Keratinocyte (primary cell): ENCODE measurements at regions not wholly inside any gene's neighbourhood (a gene's known extent, or its start where the extent isn't known, plus 50 kb on each side); places are given as distances from the start of the nearest gene placed in this dataset.

ENCODE experiments used
- DNase-seq: peaks from one replicate; pipeline ENCODE4 v3.0.0-alpha.2; 2011; ENCODE audit warnings: low read depth, missing footprints, low spot score
- FAIRE-seq: peaks from 2 replicates; lab custom pipeline; 2011; peaks lifted over from hg19 to GRCh38; lab: Jason Lieb, UNC
- H2AFZ ChIP-seq: 2 replicates; pipeline ENCODE4 v1.6.0; 2012; ENCODE audit warnings: low read length, control low read depth, inconsistent platforms; ENCODE audit not compliant: control insufficient read depth
- H3K27ac ChIP-seq: 2 replicates; pipeline ENCODE4 v1.5.1; 2011; ENCODE audit warnings: low read length; ENCODE audit not compliant: control insufficient read depth, insufficient read depth
- H3K27me3 ChIP-seq: 3 replicates; pipeline ENCODE4 v1.6.0; 2011; ENCODE audit warnings: low read length; ENCODE audit not compliant: control insufficient read depth, insufficient read depth; ENCODE audit errors: extremely low read depth
- H3K36me3 ChIP-seq, 2 experiments: 2 replicates in 1 of 2; 3 replicates in 1 of 2; pipeline ENCODE4 v1.5.1; 2011; ENCODE audit warnings: low read length in 2 of 2, mild to moderate bottlenecking in 1 of 2; ENCODE audit not compliant: control insufficient read depth in 2 of 2, insufficient read depth in 2 of 2; ENCODE audit errors: extremely low read depth in 1 of 2
- H3K4me1 ChIP-seq: 3 replicates; pipeline ENCODE4 v1.5.1; 2011; ENCODE audit warnings: low read length; ENCODE audit not compliant: control insufficient read depth, insufficient read depth; ENCODE audit errors: extremely low read depth
- H3K4me2 ChIP-seq: 3 replicates; pipeline ENCODE4 v1.6.0; 2011; ENCODE audit warnings: low read depth, low read length; ENCODE audit not compliant: control insufficient read depth, insufficient read depth; ENCODE audit errors: extremely low read depth
- H3K4me3 ChIP-seq, 3 experiments: fragments of 200-600 bp in 1 of 3; sonication (generic) in 1 of 3; 2 replicates in 2 of 3; 3 replicates in 1 of 3; pipeline ENCODE4 v1.5.1; 2011 to 2016; ENCODE audit warnings: low read length in 3 of 3, mild to moderate bottlenecking in 3 of 3, control low read depth in 2 of 3, inconsistent platforms in 1 of 3, low read depth in 1 of 3, mixed read lengths in 1 of 3, mixed run types in 1 of 3, moderate library complexity in 1 of 3; ENCODE audit not compliant: control insufficient read depth in 2 of 3, insufficient read depth in 2 of 3; ENCODE audit errors: extremely low read depth in 1 of 3
- H3K79me2 ChIP-seq: 2 replicates; pipeline ENCODE4 v1.6.0; 2012; ENCODE audit warnings: low read length; ENCODE audit not compliant: control insufficient read depth, insufficient read depth
- H3K9ac ChIP-seq: 3 replicates; pipeline ENCODE4 v1.6.0; 2011; ENCODE audit warnings: low read length; ENCODE audit not compliant: control insufficient read depth, insufficient read depth; ENCODE audit errors: extremely low read depth
- H3K9me1 ChIP-seq: 3 replicates; pipeline ENCODE4 v1.6.0; 2011; ENCODE audit warnings: low read length; ENCODE audit not compliant: control insufficient read depth, insufficient read depth; ENCODE audit errors: extremely low read depth
- H3K9me3 ChIP-seq: 2 replicates; pipeline ENCODE4 v1.5.1; 2012; ENCODE audit warnings: low read depth, low read length; ENCODE audit not compliant: control insufficient read depth
- H4K20me1 ChIP-seq: 3 replicates; pipeline ENCODE4 v1.6.0; 2011; ENCODE audit warnings: low read length; ENCODE audit not compliant: control insufficient read depth, insufficient read depth; ENCODE audit errors: extremely low read depth
- EZH2 ChIP-seq: IDR thresholded peaks from one replicate; pipeline ENCODE4 v1.6.1; 2012; ENCODE audit warnings: inconsistent platforms, mild to moderate bottlenecking, low read length, moderate library complexity
- dilution Hi-C: fragments of 300-500 bp; cut with MboI; formaldehyde crosslinking; loops from one replicate; pipeline ENCODE4 v1.7.0; 2020; ENCODE audit warnings: low sequenced_read_pairs; ENCODE audit not compliant: extremely low pct_ligation_motif_present
- TF ChIP-seq, protein P1 (sequence below), 3 experiments: IDR thresholded peaks in 1 of 3; conservative IDR thresholded peaks in 1 of 3; optimal IDR thresholded peaks in 1 of 3; 2 replicates in 2 of 3; 3 replicates in 1 of 3; pipeline versions ENCODE3 to v1.5.1; 2011; ENCODE audit warnings: low read length in 3 of 3, mild to moderate bottlenecking in 3 of 3, moderate library complexity in 2 of 3, control low read depth in 1 of 3, inconsistent platforms in 1 of 3; ENCODE audit not compliant: insufficient read depth in 2 of 3; ENCODE audit errors: extremely low read depth in 1 of 3

DNA sequence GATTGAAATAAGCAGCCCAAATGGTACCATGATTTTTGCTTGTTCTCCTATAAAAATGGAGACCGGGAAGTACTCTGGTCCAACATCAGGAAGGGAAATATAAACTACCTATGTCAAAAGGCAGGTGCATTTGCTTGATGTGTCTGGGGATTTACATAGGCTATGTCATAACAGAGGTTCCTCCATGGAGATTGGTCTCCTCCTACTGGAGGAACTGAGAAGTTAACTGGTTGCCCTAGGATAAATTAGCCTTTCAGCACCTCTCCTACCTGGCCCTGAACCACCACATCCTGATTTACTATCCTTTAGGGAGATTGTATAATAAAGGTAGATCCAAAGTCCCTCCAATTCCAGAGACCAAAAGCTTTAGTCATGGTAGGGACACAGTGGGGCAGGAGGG lies 1109.3 kb upstream of the B3GALT2 start:
- Histone ChIP-seq H3K9me1 (no peaks in the 10 kb centered on the region), H3K4me2 (no peak overlapping the region), H3K4me1 (no peaks in the 10 kb centered on the region), H4K20me1 (no peaks in the 10 kb centered on the region), H2AFZ (no peak overlapping the region), H3K9ac (no peak overlapping the region), H3K27ac (no peak overlapping the region), H3K9me3 (no peaks in the 10 kb centered on the region), H3K79me2 (no peaks in the 10 kb centered on the region), H3K36me3 (no peaks in the 10 kb centered on the region), H3K4me3 (no peak overlapping the region), H3K27me3 (no peaks in the 10 kb centered on the region)
- DNase-seq = no peak
- dilution Hi-C loops = no loop called here
- TF ChIP-seq EZH2 = no peak
- TF ChIP-seq, protein P1, sequence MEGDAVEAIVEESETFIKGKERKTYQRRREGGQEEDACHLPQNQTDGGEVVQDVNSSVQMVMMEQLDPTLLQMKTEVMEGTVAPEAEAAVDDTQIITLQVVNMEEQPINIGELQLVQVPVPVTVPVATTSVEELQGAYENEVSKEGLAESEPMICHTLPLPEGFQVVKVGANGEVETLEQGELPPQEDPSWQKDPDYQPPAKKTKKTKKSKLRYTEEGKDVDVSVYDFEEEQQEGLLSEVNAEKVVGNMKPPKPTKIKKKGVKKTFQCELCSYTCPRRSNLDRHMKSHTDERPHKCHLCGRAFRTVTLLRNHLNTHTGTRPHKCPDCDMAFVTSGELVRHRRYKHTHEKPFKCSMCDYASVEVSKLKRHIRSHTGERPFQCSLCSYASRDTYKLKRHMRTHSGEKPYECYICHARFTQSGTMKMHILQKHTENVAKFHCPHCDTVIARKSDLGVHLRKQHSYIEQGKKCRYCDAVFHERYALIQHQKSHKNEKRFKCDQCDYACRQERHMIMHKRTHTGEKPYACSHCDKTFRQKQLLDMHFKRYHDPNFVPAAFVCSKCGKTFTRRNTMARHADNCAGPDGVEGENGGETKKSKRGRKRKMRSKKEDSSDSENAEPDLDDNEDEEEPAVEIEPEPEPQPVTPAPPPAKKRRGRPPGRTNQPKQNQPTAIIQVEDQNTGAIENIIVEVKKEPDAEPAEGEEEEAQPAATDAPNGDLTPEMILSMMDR (optimal IDR thresholded peaks at IDR 0.05 in 1 of 3, IDR thresholded peaks at IDR 0.05 in 1 of 3, conservative IDR thresholded peaks at IDR 0.05 in 1 of 3; ENCODE audit: extremely low read depth in 1 of 3, insufficient read depth in 2 of 3, low read length in 3 of 3) = peak; percentile 63 to 77 (median 66)
- peak; percentile 44 for FAIRE-seq

DNA sequence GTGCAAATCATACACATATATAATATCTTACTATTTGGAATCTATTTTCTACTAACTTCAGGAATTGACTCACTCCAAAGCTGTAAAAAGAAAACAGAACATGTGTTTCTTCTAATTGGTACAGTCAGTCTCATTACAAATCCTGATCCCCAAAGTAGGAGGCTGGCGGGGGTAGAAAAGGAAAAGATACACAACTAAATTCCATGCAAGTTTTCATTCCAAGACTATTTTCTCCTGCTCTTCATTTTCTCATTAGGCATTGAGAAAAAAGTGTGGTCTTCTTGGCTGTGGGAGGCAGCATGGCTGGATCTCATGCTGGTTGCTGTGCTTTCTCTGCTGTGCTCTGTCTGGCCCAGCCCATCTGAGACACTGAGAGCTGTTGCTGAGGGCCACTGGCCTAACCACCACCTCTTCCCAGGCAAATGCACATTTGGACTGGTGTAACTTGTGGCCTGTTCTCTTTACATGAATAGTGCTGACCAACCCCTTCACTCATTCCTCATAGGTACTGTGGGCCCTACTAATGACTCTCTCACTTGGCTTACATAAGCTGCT lies 1107.5 kb upstream of the B3GALT2 start:
- Histone ChIP-seq H3K27ac (no peak overlapping the region), H4K20me1 (no peaks in the 10 kb centered on the region), H3K9me1 (no peaks in the 10 kb centered on the region), H3K4me2 (no peak overlapping the region), H2AFZ (no peak overlapping the region), H3K4me1 (no peaks in the 10 kb centered on the region), H3K36me3 (no peaks in the 10 kb centered on the region), H3K79me2 (no peaks in the 10 kb centered on the region), H3K9me3 (no peaks in the 10 kb centered on the region), H3K27me3 (no peaks in the 10 kb centered on the region), H3K4me3 (no peak overlapping the region), H3K9ac (no peak overlapping the region)
- dilution Hi-C loops = no loop called here
- DNase-seq (no peak), FAIRE-seq (no peak)
- no peak for TF ChIP-seq EZH2
- TF ChIP-seq, protein P1 (optimal IDR thresholded peaks at IDR 0.05 in 1 of 3, IDR thresholded peaks at IDR 0.05 in 1 of 3, conservative IDR thresholded peaks at IDR 0.05 in 1 of 3; ENCODE audit: extremely low read depth in 1 of 3, insufficient read depth in 2 of 3, low read length in 3 of 3) = no peak
